Adrenal gland (tissue), 9 donors: ENCODE measurements at regions not wholly inside any gene's neighbourhood (a gene's known extent, or its start where the extent isn't known, plus 50 kb on each side); places are given as distances from the start of the nearest gene placed in this dataset.
A peak's percentile ranks its signal among the peaks of the same experiment; 100 is the strongest.

ENCODE experiments used
- DNase-seq, 7 donors: peaks; one replicate each; pipeline ENCODE4 v3.0.0-alpha.2; 2019 to 2020
- H3K27ac ChIP-seq, 5 donors: fragments of 200-600 bp; sonication (generic) in 4 of 5; 1 replicate in 3 of 5; 2 replicates in 2 of 5; pipeline versions ENCODE4 v1.5.1 to v1.8.0; 2016 to 2020; ENCODE audit warnings: mild to moderate bottlenecking in 1 of 5
- H3K27me3 ChIP-seq: fragments of 200-600 bp; 2 replicates; pipeline ENCODE4 v1.8.0; 2021
- H3K36me3 ChIP-seq, 2 donors: fragments of 200-600 bp; replicated peaks in 1 of 2; 1 replicate in 1 of 2; 2 replicates in 1 of 2; pipeline versions ENCODE4 v1.5.1 to v1.8.0; 2018 to 2022
- H3K4me1 ChIP-seq, 2 donors: fragments of 200-600 bp; replicated peaks in 1 of 2; 1 replicate in 1 of 2; 2 replicates in 1 of 2; pipeline versions ENCODE4 v1.5.1 to v1.8.0; 2018 to 2021
- H3K4me3 ChIP-seq, 4 donors: fragments of 200-600 bp; sonication (generic) in 3 of 4; one replicate each; pipeline ENCODE4 v1.5.1; 2016 to 2018
- H3K9me3 ChIP-seq, 3 donors: fragments of 200-600 bp; sonication (generic) in 1 of 3; replicated peaks in 1 of 3; 1 replicate in 2 of 3; 2 replicates in 1 of 3; pipeline versions ENCODE4 v1.5.1 to v1.8.0; 2016 to 2021
- CTCF ChIP-seq, 6 experiments: fragments of 450-650 bp in 4 of 6; fragments of 200-600 bp in 2 of 6; sonication (generic) in 1 of 6; IDR thresholded peaks; 1 replicate in 5 of 6; 2 replicates in 1 of 6; pipeline versions ENCODE4 v1.5.1 to v1.8.0; 2016 to 2021; ENCODE audit warnings: antibody characterized with exemption in 6 of 6, mild to moderate bottlenecking in 2 of 6, moderate library complexity in 1 of 6
- POLR2A ChIP-seq, 2 donors: fragments of 450-650 bp; IDR thresholded peaks; one replicate each; pipeline ENCODE4 v1.6.1; 2017; ENCODE audit warnings: antibody characterized with exemption in 2 of 2, mild to moderate bottlenecking in 2 of 2, moderate library complexity in 1 of 2
- WGBS, 4 donors: extraction: QIAGEN DNeasy Blood & Tissue Kit in 2 of 4; methylation state at CpG; one replicate each; pipeline versions ENCODE4 v1.1.5 to v1.1.7; 2013 to 2017; 5-methylcytosine and 5-hydroxymethylcytosine counted together
- intact Hi-C, 2 donors: fragments of 100-400 bp; cut with DNase I; formaldehyde crosslinking; loops; one replicate each; pipeline versions ENCODE4 v1.14.1 to v1.15.0; 2022 to 2023
- donor health status: healthy with polysubstance abuse.
- donor health status: Bipolar disorder and iron deficiency.
- donor health status: DM: yes; HTN: yes; CAD: no.
- donor health status: DM: no; HTN: no; CAD: no.
- donor health status: DM: no; HTN: no; CAD: no.

DNA sequence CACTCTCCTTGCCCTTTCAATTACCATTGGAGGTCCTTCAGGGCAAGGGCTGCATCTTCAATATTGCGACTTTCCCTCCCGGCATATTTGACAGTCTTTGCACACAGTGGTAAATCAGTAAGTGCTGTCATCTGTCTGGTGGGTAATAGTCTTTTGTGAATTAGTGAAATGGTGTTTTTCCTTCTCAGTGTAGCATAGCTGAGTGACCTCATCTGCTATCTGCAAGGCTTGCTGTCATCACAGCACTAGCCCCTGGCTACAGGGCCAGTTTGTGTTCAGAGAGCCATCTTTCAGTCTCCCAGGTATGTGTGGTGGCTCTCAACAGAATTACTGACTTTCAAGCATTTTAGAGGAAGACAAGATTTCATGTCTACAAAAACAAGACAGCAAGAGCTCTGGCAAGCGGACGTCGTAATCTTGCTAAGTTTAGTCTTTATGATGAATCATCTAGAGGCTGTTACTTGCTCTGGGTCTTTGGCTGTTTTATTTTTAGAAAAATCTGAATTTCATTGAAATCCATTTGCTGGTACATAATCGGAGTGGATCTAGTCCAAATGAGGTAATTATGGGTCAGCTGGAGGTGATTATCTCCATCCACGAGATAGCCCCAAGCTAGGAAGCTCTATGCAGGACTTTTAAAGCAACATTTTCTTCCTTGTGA lies 528.9 kb downstream of the EPM2A start:
- DNase-seq, result peak; percentile 21 to 77 (median 45)
- 36 to 49% (median 46%) methylated on average over 7 of the region's 7 CpGs for WGBS, 4 donors
- Histone ChIP-seq H3K4me3 (no peak overlapping the region), H3K4me1 (peaks cover 25 to 29% of the 10 kb centered on the region in 2 donors), H3K36me3 (no peaks in the 10 kb centered on the region), H3K27ac (peak overlapping the region in 3 of 5 donors; percentile 6 to 65 (median 38)), H3K27me3 (no peaks in the 10 kb centered on the region), H3K9me3 (no peaks in the 10 kb centered on the region)
- no peak for TF ChIP-seq CTCF (IDR thresholded peaks at IDR 0.05)
- TF ChIP-seq POLR2A (IDR thresholded peaks at IDR 0.05), result peak in 1 of 2 donors; percentile 9
- intact Hi-C loops, result no loop called here

- Histone ChIP-seq H3K4me1 (peaks cover 25 to 29% of the 10 kb centered on the region in 2 donors), H3K4me3 (no peak overlapping the region), H3K9me3 (no peaks in the 10 kb centered on the region), H3K36me3 (no peaks in the 10 kb centered on the region), H3K27me3 (no peaks in the 10 kb centered on the region), H3K27ac (no peak overlapping the region)
- no peak for DNase-seq
- intact Hi-C loops, result no loop called here
- TF ChIP-seq POLR2A (IDR thresholded peaks at IDR 0.05) (no peak), CTCF (IDR thresholded peaks at IDR 0.05) (no peak)
- WGBS, 4 donors, result 78 to 85% (median 83%) methylated on average over 1 of the region's 1 CpG
These were observed 526.8 kb downstream of the EPM2A start for GRCh38 chr6:145208474-145208873.

GRCh38 chr6:145209272-145209671 lies 526.0 kb downstream of the EPM2A start:
- no peak for DNase-seq
- WGBS, 4 donors, result 86 to 97% (median 93%) methylated on average over 2 of the region's 2 CpGs

DNA sequence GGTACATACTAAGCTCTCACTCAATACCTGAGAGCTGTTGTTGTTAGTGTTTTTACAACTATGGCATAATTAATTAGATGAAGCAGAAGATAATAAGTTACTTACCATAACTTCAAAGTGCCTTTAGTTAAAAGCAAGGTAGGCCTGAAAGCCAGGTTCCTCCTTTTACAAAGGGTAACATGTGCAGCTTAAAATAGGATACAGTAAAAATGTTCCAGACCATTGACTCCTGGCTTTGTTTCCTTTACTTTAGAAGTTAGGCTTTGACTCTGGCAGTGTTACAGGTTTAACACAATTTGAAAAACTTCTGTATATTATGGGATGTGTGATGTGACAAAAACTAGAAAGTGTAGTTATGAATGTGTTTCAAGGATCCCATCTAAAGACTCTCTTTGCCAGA lies 522.5 kb downstream of the EPM2A start:
- Histone ChIP-seq H3K4me3 (no peak overlapping the region), H3K4me1 (no peaks in the 10 kb centered on the region), H3K27ac (no peak overlapping the region), H3K27me3 (no peaks in the 10 kb centered on the region), H3K36me3 (no peaks in the 10 kb centered on the region), H3K9me3 (no peaks in the 10 kb centered on the region)
- intact Hi-C loops, result loop anchor here in 1 of 2 donors (10.0 kb wide), 2 partner anchors 278 to 628 kb away; no protein-coding TSS in a partner anchor
- DNase-seq, result no peak
- TF ChIP-seq CTCF (IDR thresholded peaks at IDR 0.05) (no peak), POLR2A (IDR thresholded peaks at IDR 0.05) (no peak)

More at GRCh38 chr6:145209272-145209671, 526.0 kb downstream of the EPM2A start:
- no peaks in the 10 kb centered on the region for H3K36me3 ChIP-seq
- no peak overlapping the region for H3K4me3 ChIP-seq
- H3K9me3 ChIP-seq, result no peaks in the 10 kb centered on the region
- intact Hi-C loops, result no loop called here
- H3K27ac ChIP-seq, result no peak overlapping the region
- TF ChIP-seq CTCF (IDR thresholded peaks at IDR 0.05) (no peak), POLR2A (IDR thresholded peaks at IDR 0.05) (no peak)
- H3K27me3 ChIP-seq, result no peaks in the 10 kb centered on the region
- peaks cover 20 to 22% of the 10 kb centered on the region in 2 donors for H3K4me1 ChIP-seq
